ENCODE measurements at regions not wholly inside any gene's neighbourhood (a gene's known extent, or its start where the extent isn't known, plus 50 kb on each side); places are given as distances from the start of the nearest gene placed in this dataset.

- TF ChIP-seq KAT7 (CRISPR knock-in tag; IDR thresholded peaks at IDR 0.05; ENCODE audit: borderline replicate concordance), result no peak
- TF ChIP-seq, protein P1, sequence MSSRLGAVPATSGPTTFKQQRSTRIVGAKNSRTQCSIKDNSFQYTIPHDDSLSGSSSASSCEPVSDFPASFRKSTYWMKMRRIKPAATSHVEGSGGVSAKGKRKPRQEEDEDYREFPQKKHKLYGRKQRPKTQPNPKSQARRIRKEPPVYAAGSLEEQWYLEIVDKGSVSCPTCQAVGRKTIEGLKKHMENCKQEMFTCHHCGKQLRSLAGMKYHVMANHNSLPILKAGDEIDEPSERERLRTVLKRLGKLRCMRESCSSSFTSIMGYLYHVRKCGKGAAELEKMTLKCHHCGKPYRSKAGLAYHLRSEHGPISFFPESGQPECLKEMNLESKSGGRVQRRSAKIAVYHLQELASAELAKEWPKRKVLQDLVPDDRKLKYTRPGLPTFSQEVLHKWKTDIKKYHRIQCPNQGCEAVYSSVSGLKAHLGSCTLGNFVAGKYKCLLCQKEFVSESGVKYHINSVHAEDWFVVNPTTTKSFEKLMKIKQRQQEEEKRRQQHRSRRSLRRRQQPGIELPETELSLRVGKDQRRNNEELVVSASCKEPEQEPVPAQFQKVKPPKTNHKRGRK (CRISPR knock-in tag; IDR thresholded peaks at IDR 0.05; ENCODE audit: borderline replicate concordance), result no peak
- TF ChIP-seq ESRRA (CRISPR knock-in tag; IDR thresholded peaks at IDR 0.05; ENCODE audit: borderline replicate concordance), result no peak
- no peak for TF ChIP-seq CREB1 (CRISPR knock-in tag; IDR thresholded peaks at IDR 0.05)
- TF ChIP-seq, protein P2, sequence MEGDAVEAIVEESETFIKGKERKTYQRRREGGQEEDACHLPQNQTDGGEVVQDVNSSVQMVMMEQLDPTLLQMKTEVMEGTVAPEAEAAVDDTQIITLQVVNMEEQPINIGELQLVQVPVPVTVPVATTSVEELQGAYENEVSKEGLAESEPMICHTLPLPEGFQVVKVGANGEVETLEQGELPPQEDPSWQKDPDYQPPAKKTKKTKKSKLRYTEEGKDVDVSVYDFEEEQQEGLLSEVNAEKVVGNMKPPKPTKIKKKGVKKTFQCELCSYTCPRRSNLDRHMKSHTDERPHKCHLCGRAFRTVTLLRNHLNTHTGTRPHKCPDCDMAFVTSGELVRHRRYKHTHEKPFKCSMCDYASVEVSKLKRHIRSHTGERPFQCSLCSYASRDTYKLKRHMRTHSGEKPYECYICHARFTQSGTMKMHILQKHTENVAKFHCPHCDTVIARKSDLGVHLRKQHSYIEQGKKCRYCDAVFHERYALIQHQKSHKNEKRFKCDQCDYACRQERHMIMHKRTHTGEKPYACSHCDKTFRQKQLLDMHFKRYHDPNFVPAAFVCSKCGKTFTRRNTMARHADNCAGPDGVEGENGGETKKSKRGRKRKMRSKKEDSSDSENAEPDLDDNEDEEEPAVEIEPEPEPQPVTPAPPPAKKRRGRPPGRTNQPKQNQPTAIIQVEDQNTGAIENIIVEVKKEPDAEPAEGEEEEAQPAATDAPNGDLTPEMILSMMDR (IDR thresholded peaks at IDR 0.05), result no peak
- TF ChIP-seq NFYB (CRISPR knock-in tag; conservative IDR thresholded peaks at IDR 0.05; ENCODE audit: low read depth), result no peak
- TF ChIP-seq SP1 (CRISPR knock-in tag; conservative IDR thresholded peaks at IDR 0.05), result no peak
- TF ChIP-seq HMGXB4 (CRISPR knock-in tag; IDR thresholded peaks at IDR 0.05), result no peak
- TF ChIP-seq, protein P3, sequence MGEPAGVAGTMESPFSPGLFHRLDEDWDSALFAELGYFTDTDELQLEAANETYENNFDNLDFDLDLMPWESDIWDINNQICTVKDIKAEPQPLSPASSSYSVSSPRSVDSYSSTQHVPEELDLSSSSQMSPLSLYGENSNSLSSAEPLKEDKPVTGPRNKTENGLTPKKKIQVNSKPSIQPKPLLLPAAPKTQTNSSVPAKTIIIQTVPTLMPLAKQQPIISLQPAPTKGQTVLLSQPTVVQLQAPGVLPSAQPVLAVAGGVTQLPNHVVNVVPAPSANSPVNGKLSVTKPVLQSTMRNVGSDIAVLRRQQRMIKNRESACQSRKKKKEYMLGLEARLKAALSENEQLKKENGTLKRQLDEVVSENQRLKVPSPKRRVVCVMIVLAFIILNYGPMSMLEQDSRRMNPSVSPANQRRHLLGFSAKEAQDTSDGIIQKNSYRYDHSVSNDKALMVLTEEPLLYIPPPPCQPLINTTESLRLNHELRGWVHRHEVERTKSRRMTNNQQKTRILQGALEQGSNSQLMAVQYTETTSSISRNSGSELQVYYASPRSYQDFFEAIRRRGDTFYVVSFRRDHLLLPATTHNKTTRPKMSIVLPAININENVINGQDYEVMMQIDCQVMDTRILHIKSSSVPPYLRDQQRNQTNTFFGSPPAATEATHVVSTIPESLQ (CRISPR knock-in tag; IDR thresholded peaks at IDR 0.05), result no peak
- TF ChIP-seq ZNF219 (CRISPR knock-in tag; IDR thresholded peaks at IDR 0.05; ENCODE audit: borderline replicate concordance), result no peak
Observed at GRCh38 chrX:139091878-139092277, 380.4 kb upstream of the FGF13 start.

Data from WTC11 (cell line).